ENCODE measurements at regions not wholly inside any gene's neighbourhood (a gene's known extent, or its start where the extent isn't known, plus 50 kb on each side); places are given as distances from the start of the nearest gene placed in this dataset.
A peak's percentile ranks its signal among the peaks of the same experiment; 100 is the strongest.

- no peak for TF ChIP-seq CTCF (conservative IDR thresholded peaks at IDR 0.05)
- no peak overlapping the region for H2BK5ac ChIP-seq (ENCODE audit: insufficient read length, low read length)
- no CpG with 5 or more reads among the region's 7 CpGs for WGBS (ENCODE audit: extremely low coverage, insufficient read length, low lambda C conversion rate)
- Mint-ChIP-seq H3K36me3 (ENCODE audit: insufficient read depth in 1 of 3, low read depth in 3 of 3) (peaks cover 0 to 6% (median 5%) of the 10 kb centered on the region in 3 experiments; a peak in 5 of 7 replicates), H3K27me3 (ENCODE audit: low read depth) (no peaks in the 10 kb centered on the region), H3K4me3 (no peak overlapping the region), H3K27ac (peak overlapping the region in 1 of 3 experiments; percentile 70; a peak in 1 of 7 replicates), H3K9me3 (peaks cover 5% of the 10 kb centered on the region in 2 experiments; a peak in 3 of 5 replicates), H3K4me1 (peaks cover 6 to 8% of the 10 kb centered on the region in 2 experiments)
- H3K23me2 ChIP-seq (ENCODE audit: insufficient read length, low read depth, low read length, poor library complexity, severe bottlenecking), result no peaks in the 10 kb centered on the region
- H4K5ac ChIP-seq (ENCODE audit: insufficient read length, low read depth, low read length), result no peak overlapping the region
- no peak overlapping the region for H3K27ac ChIP-seq (ENCODE audit: insufficient read length, low read depth, low read length)
- no peak overlapping the region for H3K56ac ChIP-seq (ENCODE audit: insufficient read length, low read depth, low read length)
- H3K9me3 ChIP-seq (ENCODE audit: control insufficient read depth, low read depth, low read length), result no peaks in the 10 kb centered on the region
- no peak overlapping the region for H2BK12ac ChIP-seq (ENCODE audit: insufficient read length, low read depth, low read length)
- H3K9ac ChIP-seq (ENCODE audit: extremely low read depth, insufficient read length, low read length), result no peak overlapping the region
- H2AK5ac ChIP-seq (ENCODE audit: insufficient read length, low read length), result no peak overlapping the region
- no peak overlapping the region for H3K4ac ChIP-seq (ENCODE audit: low read depth, low read length)
- no peak overlapping the region for H2AFZ ChIP-seq (ENCODE audit: low read length)
- no peak overlapping the region for H3K23ac ChIP-seq (ENCODE audit: insufficient read length, low read depth, low read length)
- H3T11ph ChIP-seq (ENCODE audit: low read length), result no peak overlapping the region
- H2BK15ac ChIP-seq (ENCODE audit: low read depth, low read length), result no peak overlapping the region
- H3K18ac ChIP-seq (ENCODE audit: insufficient read length, low read depth, low read length), result no peak overlapping the region
- no peaks in the 10 kb centered on the region for H3K79me1 ChIP-seq (ENCODE audit: insufficient read depth, low read depth, low read length, poor library complexity, severe bottlenecking)
- H3K14ac ChIP-seq (ENCODE audit: insufficient read depth, low read length), result no peak overlapping the region
- H3K27me3 ChIP-seq (ENCODE audit: insufficient read depth, low read length), result no peaks in the 10 kb centered on the region
- no peaks in the 10 kb centered on the region for H3K4me1 ChIP-seq (ENCODE audit: insufficient read depth, low read length)
- no peaks in the 10 kb centered on the region for H4K20me1 ChIP-seq (ENCODE audit: control insufficient read depth, insufficient read depth, insufficient read length)
- no peak overlapping the region for H4K8ac ChIP-seq (replicated peaks; ENCODE audit: insufficient read length, low read depth, low read length)
- H2BK20ac ChIP-seq (ENCODE audit: low read depth, low read length, poor library complexity, severe bottlenecking), result no peak overlapping the region
- no peak for DNase-seq
- H3K4me2 ChIP-seq (ENCODE audit: insufficient read depth, insufficient read length, low read length), result no peak overlapping the region
- no peak overlapping the region for H2BK120ac ChIP-seq (ENCODE audit: low read depth, low read length, poor library complexity, severe bottlenecking)
- no peak overlapping the region for H4K91ac ChIP-seq (ENCODE audit: insufficient read length, low read depth, low read length)
- no peaks in the 10 kb centered on the region for H3K79me2 ChIP-seq (ENCODE audit: insufficient read depth, low read length)
Measured at GRCh38 chr2:185144159-185144919, 546.0 kb downstream of the ZNF804A start.

Data from H9 (cell line).